Muscle layer of colon (tissue), 2 donors: ENCODE measurements at regions not wholly inside any gene's neighbourhood (a gene's known extent, or its start where the extent isn't known, plus 50 kb on each side); places are given as distances from the start of the nearest gene placed in this dataset.

Source experiments
- H3K27ac ChIP-seq: one replicate; pipeline ENCODE4 v1.7.0; 2013; ENCODE audit warnings: low read depth, mild to moderate bottlenecking, low read length, moderate library complexity
- H3K27me3 ChIP-seq, 2 donors: one replicate each; pipeline ENCODE4 v1.7.0; 2013; ENCODE audit warnings: low read length in 2 of 2, mild to moderate bottlenecking in 2 of 2; ENCODE audit not compliant: insufficient read depth in 2 of 2, control insufficient read depth in 1 of 2
- H3K36me3 ChIP-seq: one replicate; pipeline ENCODE4 v1.7.0; 2013; ENCODE audit warnings: mild to moderate bottlenecking, low read length; ENCODE audit not compliant: insufficient read depth
- H3K4me1 ChIP-seq: one replicate; pipeline ENCODE4 v1.7.0; 2013; ENCODE audit warnings: mild to moderate bottlenecking, low read length; ENCODE audit not compliant: insufficient read depth
- H3K4me3 ChIP-seq, 2 donors: one replicate each; pipeline ENCODE4 v1.7.0; 2013; ENCODE audit warnings: low read length in 2 of 2, low read depth in 1 of 2, mild to moderate bottlenecking in 1 of 2, moderate library complexity in 1 of 2
- H3K9ac ChIP-seq: one replicate; pipeline ENCODE4 v1.7.0; 2013; ENCODE audit warnings: low read length
- H3K9me3 ChIP-seq: one replicate; pipeline ENCODE4 v1.7.0; 2013; ENCODE audit warnings: mild to moderate bottlenecking, low read length
- donor health status: abdominal sarcoma.
- donor health status: Adenocarcinoma of cecum.

- Histone ChIP-seq H3K9me3 (no peaks in the 10 kb centered on the region), H3K27me3 (no peaks in the 10 kb centered on the region), H3K9ac (no peak overlapping the region), H3K4me3 (no peak overlapping the region), H3K27ac (peak overlapping the region; percentile 65), H3K36me3 (no peaks in the 10 kb centered on the region), H3K4me1 (peaks cover 11% of the 10 kb centered on the region)
Measured at GRCh38 chrX:68894513-68895340, 65.9 kb downstream of the EFNB1 start.

GRCh38 chrX:68894142-68894512 is 65.3 kb downstream of the EFNB1 start:
- H3K36me3 ChIP-seq = no peaks in the 10 kb centered on the region
- no peaks in the 10 kb centered on the region for H3K9me3 ChIP-seq
- no peak overlapping the region for H3K9ac ChIP-seq
- peak overlapping the region; percentile 65 for H3K27ac ChIP-seq
- H3K27me3 ChIP-seq = no peaks in the 10 kb centered on the region
- no peak overlapping the region for H3K4me3 ChIP-seq
- peaks cover 11% of the 10 kb centered on the region for H3K4me1 ChIP-seq

- Histone ChIP-seq H3K27ac (no peak overlapping the region), H3K4me3 (no peak overlapping the region), H3K9me3 (no peaks in the 10 kb centered on the region), H3K4me1 (peaks cover 11% of the 10 kb centered on the region), H3K36me3 (no peaks in the 10 kb centered on the region), H3K9ac (no peak overlapping the region), H3K27me3 (peaks cover 0 to 5% of the 10 kb centered on the region in 2 donors)
Measured at GRCh38 chrX:68892651-68893050, 63.8 kb downstream of the EFNB1 start.

GRCh38 chrX:68892134-68892533 is 63.3 kb downstream of the EFNB1 start:
- H3K9ac ChIP-seq = no peak overlapping the region
- no peaks in the 10 kb centered on the region for H3K9me3 ChIP-seq
- no peaks in the 10 kb centered on the region for H3K36me3 ChIP-seq
- H3K4me1 ChIP-seq = peaks cover 11% of the 10 kb centered on the region
- H3K27ac ChIP-seq = no peak overlapping the region
- H3K4me3 ChIP-seq = no peak overlapping the region
- peaks cover 0 to 5% of the 10 kb centered on the region in 2 donors for H3K27me3 ChIP-seq
